ENCODE measurements at regions not wholly inside any gene's neighbourhood (a gene's known extent, or its start where the extent isn't known, plus 50 kb on each side); places are given as distances from the start of the nearest gene placed in this dataset.

GRCh38 chr13:47233734-47234133 is 336.9 kb upstream of the HTR2A start:
- DNase-seq, result no peak

- no peak for DNase-seq
Observed at GRCh38 chr13:47232516-47232915, 335.7 kb upstream of the HTR2A start.

GRCh38 chr13:47230155-47230554 is 333.3 kb upstream of the HTR2A start:
- DNase-seq, result no peak

- DNase-seq, result no peak
Observed at GRCh38 chr13:47226516-47226915, 329.7 kb upstream of the HTR2A start.

- DNase-seq, result no peak
Observed at GRCh38 chr13:47220453-47221140, 323.7 kb upstream of the HTR2A start.

- DNase-seq, result no peak
Observed at GRCh38 chr13:47218611-47219010, 321.8 kb upstream of the HTR2A start.

- DNase-seq, result no peak
Observed at GRCh38 chr13:47216176-47216822, 319.4 kb upstream of the HTR2A start.

- no peak for DNase-seq
Observed at GRCh38 chr13:47215736-47216135, 318.9 kb upstream of the HTR2A start.

- DNase-seq, result no peak
Observed at GRCh38 chr13:47213047-47213446, 316.2 kb upstream of the HTR2A start.

GRCh38 chr13:47211106-47211505 is 314.3 kb upstream of the HTR2A start:
- DNase-seq, result no peak

- no peak for DNase-seq
Observed at GRCh38 chr13:47206111-47206510, 309.3 kb upstream of the HTR2A start.

GRCh38 chr13:47190696-47191305 is 293.9 kb upstream of the HTR2A start:
- DNase-seq, result peak; percentile 12

GRCh38 chr13:47188802-47189201 is 291.9 kb upstream of the HTR2A start:
- peak; percentile 64 for DNase-seq

GRCh38 chr13:47186471-47186870 is 289.6 kb upstream of the HTR2A start:
- DNase-seq, result no peak

- DNase-seq, result peak; percentile 32
Observed at GRCh38 chr13:47184321-47184720, 287.5 kb upstream of the HTR2A start.

GRCh38 chr13:47179321-47179720 is 282.5 kb upstream of the HTR2A start:
- no peak for DNase-seq

GRCh38 chr13:47178090-47178950 is 281.5 kb upstream of the HTR2A start:
- peak; percentile 94 for DNase-seq

GRCh38 chr13:47175172-47175866 is 278.5 kb upstream of the HTR2A start:
- peak; percentile 69 for DNase-seq

- no peak for DNase-seq
Observed at GRCh38 chr13:47170971-47171370, 274.1 kb upstream of the HTR2A start.

GRCh38 chr13:47168618-47169017 is 271.8 kb upstream of the HTR2A start:
- no peak for DNase-seq

GRCh38 chr13:47168066-47168465 is 271.2 kb upstream of the HTR2A start:
- DNase-seq, result no peak

GRCh38 chr13:47166336-47166735 is 269.5 kb upstream of the HTR2A start:
- DNase-seq, result no peak
